ENCODE measurements at regions not wholly inside any gene's neighbourhood (a gene's known extent, or its start where the extent isn't known, plus 50 kb on each side); places are given as distances from the start of the nearest gene placed in this dataset.
"Not testable (repeated sequence)": the region's sequence is repeated elsewhere in the genome, so short reads cannot be mapped to it uniquely, and the experiment has no call there.

DNA sequence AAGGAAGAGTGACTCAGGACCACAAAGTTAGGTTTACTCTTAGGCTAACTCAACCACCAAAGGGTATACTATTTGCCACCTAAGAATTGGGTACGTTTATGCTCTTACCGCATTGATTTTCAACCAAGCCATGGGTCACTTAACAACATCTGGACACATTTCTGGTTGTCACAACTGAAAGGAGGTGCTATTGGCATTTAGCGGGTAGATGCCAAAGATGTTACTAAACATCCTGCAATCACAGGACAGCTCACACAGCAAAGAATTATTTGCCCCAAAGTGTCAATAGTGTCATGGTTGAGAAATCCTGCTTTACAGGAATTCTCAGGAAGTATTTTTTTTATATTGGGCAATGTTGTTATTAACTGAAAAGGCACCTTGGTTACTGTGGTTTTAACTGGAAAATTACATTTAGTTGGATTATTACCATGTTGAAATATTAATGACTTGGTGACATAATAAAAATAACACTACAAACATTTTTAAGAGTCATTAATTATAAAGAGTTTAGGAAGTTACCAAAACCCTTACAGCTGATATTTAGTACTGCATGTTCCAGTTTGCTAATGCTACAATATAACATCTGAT, 185.0 kb upstream of the TMEM196 start:
- no peak for DNase-seq
- no peak for TF ChIP-seq GATA1 (IDR thresholded peaks at IDR 0.05; ENCODE audit: low read depth, low read length)

DNA sequence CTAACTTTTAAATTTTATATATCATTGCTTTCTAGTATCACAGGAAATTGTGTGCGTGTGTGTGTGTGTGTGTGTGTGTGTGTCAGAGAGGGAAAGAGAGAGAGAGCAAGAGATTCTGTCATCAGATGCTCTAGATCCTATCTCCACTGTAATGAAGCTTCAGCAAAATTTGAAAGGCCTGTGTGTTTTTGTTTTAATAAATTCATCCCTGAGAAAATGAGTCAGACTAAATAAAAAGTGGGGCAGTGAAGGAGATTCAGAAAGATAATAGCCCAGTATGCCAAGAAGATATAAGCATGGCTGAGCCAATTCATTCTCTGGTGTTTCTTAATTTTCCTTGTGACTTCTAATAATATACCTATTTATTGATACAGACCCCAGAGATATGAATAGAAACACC, 184.2 kb upstream of the TMEM196 start:
- TF ChIP-seq POLR2A (IDR thresholded peaks at IDR 0.05; ENCODE audit: low read length), result no peak
- TF ChIP-seq GATA1 (IDR thresholded peaks at IDR 0.05; ENCODE audit: low read depth, low read length), result no peak
- no peak for DNase-seq

DNA sequence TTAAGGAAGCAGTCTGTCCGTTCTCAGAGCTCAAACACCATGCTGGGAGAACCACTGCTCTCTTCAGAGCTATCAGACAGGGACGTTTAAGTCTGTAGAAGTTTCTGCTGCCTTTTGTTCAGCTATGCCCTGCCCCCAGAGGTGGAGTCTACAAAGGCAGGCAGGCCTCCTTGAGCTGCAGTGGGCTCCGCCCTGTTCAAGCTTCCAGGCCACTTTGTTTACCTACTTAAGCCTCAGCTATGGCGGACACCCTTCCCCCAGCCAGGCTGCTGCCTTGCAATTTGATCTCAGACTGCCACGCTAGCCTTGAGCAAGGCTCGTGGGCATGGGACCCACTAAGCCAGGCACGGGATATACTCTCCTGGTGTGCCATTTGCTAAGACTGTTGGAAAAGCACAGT, 180.7 kb upstream of the TMEM196 start:
- not testable (repeated sequence) for DNase-seq

DNA sequence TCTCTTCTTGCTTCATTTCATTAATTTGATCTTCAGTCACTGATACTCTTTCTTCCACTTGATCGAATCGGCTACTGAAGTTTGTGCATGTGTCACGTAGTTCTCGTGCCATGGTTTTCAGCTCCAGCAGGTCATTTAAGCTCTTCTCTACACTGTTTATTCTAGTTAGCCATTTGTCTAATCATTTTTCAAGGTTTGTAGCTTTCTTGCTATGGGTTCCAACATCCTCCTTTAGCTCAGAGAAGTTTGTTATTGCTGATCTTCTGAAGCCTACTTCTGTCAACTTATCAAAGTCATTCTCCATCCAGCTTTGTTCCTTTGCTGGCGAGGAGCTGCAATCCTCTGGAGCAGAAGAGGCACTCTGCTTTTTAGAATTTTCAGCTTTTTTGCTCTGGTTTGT, 180.0 kb upstream of the TMEM196 start:
- not testable (repeated sequence) for DNase-seq

DNA sequence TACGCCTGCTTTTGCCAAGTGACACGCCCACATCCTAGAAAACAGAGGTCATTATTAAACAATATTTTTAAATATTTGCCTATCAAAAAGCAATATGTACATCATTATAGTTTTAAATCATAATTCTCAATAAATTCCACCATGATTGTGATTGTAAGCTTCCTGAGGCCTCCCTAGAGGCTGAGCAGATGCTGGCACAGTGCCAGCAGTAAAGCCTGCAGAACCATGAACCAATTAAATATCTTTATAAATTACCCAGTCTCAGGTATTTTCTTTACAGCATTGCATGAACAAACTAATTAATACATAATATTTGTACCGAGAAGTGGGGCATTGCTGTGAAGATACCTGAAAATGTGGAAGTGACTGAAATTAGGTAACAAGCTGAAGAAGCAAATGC, 174.7 kb upstream of the TMEM196 start:
- TF ChIP-seq POLR2A (IDR thresholded peaks at IDR 0.05; ENCODE audit: low read length), result no peak
- no peak for TF ChIP-seq GATA1 (IDR thresholded peaks at IDR 0.05; ENCODE audit: low read depth, low read length)
- DNase-seq, result no peak

DNA sequence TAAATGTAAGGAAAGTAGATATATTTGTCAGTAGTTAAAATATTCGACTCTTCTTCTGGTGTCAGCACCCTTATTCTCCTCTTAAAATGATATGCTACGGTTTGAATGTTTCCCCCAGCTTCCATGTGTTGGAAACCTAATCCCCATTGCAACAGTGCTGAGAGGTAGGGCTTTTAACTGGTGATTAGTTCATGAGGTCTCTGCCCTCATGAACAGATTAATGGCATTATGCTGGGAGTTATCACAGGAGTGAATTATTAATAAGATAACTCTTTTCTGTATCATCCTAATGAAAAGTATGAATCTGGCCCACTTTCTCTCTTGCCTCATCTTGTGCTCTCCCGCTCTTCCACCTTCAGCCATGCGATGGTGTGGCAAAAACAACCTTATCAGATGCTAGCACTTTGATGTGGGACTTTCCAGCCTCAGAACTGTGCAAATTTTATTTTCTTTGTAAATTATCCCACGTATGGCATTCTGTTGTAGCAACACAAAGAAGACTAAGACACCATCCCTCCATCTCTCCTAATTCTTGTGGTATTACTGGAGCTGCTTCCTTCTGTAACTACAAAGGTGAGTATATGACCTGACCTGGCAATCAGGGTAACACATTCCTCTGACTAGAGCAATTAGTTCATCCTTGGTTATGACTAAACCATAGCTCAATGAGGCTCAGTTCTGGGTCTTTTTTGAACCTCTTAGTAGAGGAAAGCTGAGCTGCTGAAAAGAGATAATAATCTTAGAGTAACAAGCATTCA, 171.1 kb upstream of the TMEM196 start:
- DNase-seq, result no peak
- no peak for TF ChIP-seq GATA1 (IDR thresholded peaks at IDR 0.05; ENCODE audit: low read depth, low read length)
- TF ChIP-seq POLR2A (IDR thresholded peaks at IDR 0.05; ENCODE audit: low read length), result no peak

GRCh38 chr7:19939746-19940145, 166.3 kb upstream of the TMEM196 start:
- TF ChIP-seq GATA1 (IDR thresholded peaks at IDR 0.05; ENCODE audit: low read depth, low read length) (no peak), POLR2A (IDR thresholded peaks at IDR 0.05; ENCODE audit: low read length) (no peak)
- no peak for DNase-seq

DNA sequence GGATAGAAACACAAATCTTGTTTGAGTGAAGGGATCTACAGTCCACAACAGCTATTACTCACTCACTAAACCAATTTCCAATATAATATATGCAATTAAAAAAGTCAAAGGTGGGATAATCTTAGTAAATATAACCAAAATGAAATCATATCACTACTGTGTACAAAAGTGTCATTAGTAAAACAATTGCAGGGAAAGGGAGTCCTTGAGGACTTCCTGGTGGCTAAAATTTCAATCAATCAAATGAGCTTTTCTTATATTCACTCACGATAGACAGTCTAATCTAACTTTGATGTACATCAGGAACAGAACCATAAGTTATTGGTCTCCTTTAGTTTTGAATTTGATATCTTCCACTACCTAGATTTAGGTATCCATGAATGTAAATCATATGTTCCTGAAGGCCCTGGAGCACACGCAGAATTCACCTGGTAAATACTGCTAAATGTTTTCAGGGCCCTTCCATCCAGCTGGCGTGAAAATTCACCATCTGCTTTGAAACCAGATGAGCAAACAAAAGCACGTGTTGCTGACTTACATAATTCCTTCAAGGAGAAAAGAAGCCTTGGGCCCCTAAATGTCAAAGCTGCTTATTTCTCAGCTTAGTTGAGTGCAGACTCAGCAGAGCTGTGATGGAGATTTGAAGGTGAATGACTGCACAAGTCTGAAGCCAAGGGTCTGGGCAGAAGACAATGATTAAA, 159.3 kb upstream of the TMEM196 start:
- no peak for DNase-seq

DNA sequence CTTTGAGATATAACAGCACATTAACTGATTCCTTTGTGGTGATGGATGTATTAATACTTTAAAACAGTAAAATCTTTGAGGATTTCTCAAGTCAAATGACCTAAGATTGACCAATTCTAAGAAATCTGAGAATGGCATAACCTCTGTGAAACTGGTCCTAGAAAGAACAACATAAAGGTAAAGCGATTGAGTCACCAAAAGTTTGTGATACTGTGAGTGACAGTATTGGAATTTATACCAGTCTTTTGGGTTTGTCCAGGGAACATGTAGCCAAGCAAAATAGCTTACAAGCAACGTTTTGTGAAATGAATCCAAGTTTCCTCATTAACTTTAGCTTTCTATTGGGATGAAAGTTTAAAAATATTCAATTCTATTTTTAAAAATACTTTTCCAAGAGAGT, 157.4 kb upstream of the TMEM196 start:
- TF ChIP-seq POLR2A (IDR thresholded peaks at IDR 0.05; ENCODE audit: low read length) (no peak), GATA1 (IDR thresholded peaks at IDR 0.05; ENCODE audit: low read depth, low read length) (no peak)
- no peak for DNase-seq

More for the DNA sequence above, 159.3 kb upstream of the TMEM196 start:
- TF ChIP-seq GATA1 (IDR thresholded peaks at IDR 0.05; ENCODE audit: low read depth, low read length), result no peak
- TF ChIP-seq POLR2A (IDR thresholded peaks at IDR 0.05; ENCODE audit: low read length), result no peak

- DNase-seq, result no peak
- TF ChIP-seq GATA1 (IDR thresholded peaks at IDR 0.05; ENCODE audit: low read depth, low read length) (no peak), POLR2A (IDR thresholded peaks at IDR 0.05; ENCODE audit: low read length) (no peak)
Observed at GRCh38 chr7:19930051-19930450, 156.6 kb upstream of the TMEM196 start.

DNA sequence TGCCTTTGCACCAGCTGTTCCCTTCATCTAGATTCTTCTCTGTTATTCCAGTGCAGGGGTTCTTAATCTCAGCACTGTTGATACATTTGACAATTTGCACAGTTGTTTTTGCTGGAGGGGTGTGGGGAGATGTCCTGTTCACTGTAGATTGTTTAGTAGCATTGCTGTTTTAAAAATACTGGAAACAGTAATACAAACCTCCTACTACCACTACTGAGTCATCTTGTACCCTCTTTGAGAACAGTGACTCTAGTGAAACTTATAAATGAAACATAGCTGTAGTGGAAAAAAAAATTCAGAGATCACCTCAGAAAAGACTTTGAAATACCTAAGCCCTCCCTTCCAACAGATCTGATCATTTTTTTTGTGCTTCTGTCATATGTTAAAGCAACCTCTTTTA, 154.8 kb upstream of the TMEM196 start:
- DNase-seq, result no peak
- TF ChIP-seq GATA1 (IDR thresholded peaks at IDR 0.05; ENCODE audit: low read depth, low read length) (no peak), POLR2A (IDR thresholded peaks at IDR 0.05; ENCODE audit: low read length) (no peak)

DNA sequence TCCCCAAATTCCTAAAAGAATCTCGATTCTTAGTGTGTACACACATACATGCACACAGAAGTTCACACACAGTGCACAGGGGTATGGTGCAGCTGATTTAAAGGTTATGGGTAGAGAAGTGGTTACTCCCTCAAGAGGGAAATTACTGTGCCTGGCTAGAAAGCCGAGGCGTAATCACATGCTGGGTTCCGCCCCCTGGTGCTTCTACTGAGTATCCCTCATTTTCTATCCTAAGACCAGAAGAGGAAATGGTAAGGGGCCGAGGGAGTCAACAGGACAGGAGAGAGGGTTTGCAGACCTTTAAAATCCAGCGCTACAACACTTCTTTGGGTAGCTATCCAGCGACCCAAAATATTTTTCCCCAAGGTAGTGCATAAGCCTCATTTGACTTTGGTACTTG, 147.3 kb upstream of the TMEM196 start:
- DNase-seq, result no peak
- no peak for TF ChIP-seq POLR2A (IDR thresholded peaks at IDR 0.05; ENCODE audit: low read length)
- no peak for TF ChIP-seq GATA1 (IDR thresholded peaks at IDR 0.05; ENCODE audit: low read depth, low read length)

DNA sequence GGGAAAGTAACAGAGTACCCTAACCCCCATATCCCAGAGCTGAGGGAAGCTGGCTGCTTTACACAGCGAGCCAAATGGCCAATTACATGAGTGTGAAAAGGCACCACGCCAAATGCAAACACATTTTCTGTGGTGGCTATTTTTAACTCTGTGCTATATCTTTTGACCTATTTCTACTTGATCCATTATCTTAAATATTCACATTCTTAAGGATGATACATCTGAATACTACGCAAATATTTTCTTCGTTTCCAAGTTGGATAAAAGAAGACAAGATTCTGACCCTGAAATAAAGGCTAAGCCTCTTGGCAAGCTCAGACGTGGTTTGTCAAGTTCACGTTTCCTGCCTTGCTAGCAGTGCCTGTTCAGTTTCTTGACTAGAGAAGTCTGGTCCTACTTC, 146.7 kb upstream of the TMEM196 start:
- TF ChIP-seq GATA1 (IDR thresholded peaks at IDR 0.05; ENCODE audit: low read depth, low read length) (no peak), POLR2A (IDR thresholded peaks at IDR 0.05; ENCODE audit: low read length) (no peak)
- DNase-seq, result no peak

DNA sequence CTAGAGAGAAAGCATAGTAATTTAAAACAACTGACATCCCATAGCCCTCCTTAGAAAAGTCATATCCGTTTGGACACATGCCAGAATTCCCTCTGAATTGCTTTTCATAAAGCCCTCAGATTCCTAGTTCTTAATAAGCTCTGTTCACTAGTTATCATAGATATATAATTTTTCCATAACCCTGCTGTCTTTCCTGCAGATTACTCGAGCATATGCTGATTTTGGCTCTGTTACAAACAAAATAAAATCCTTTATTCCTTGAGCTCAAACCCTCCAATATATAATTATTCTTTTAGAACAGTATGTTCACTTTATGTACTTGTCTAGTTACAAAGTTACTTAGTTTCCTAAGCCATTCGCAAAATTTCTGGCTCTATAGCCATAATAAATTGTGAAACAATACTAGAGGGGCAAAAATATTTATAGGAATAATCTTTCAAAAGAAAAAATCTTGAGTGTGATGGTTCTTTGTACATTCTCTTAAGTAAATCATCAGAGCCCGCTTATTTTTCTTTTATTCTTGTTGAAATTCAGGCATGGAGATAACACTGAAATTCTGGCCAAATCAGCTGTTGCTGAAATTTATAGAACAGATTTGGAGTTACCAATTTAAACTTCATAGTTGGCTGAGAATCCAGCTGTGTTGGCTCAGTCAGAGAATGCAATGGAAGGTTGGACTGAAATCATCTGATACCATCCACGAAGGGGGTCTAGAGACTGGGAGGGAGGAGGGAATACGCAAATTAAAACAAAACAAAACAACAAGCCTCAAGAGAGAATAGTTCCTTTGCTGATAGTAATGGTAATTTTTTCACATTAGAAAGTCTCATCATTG, 146.1 kb upstream of the TMEM196 start:
- no peak for DNase-seq
- TF ChIP-seq POLR2A (IDR thresholded peaks at IDR 0.05; ENCODE audit: low read length), result no peak
- no peak for TF ChIP-seq GATA1 (IDR thresholded peaks at IDR 0.05; ENCODE audit: low read depth, low read length)

Data from erythroblast (primary cell).